M059J (cell line): ENCODE measurements at regions not wholly inside any gene's neighbourhood (a gene's known extent, or its start where the extent isn't known, plus 50 kb on each side); places are given as distances from the start of the nearest gene placed in this dataset.

Experiments used
- DNase-seq: peaks from one replicate; pipeline ENCODE4 v3.0.0-alpha.2; 2012; ENCODE audit warnings: low read depth

DNA sequence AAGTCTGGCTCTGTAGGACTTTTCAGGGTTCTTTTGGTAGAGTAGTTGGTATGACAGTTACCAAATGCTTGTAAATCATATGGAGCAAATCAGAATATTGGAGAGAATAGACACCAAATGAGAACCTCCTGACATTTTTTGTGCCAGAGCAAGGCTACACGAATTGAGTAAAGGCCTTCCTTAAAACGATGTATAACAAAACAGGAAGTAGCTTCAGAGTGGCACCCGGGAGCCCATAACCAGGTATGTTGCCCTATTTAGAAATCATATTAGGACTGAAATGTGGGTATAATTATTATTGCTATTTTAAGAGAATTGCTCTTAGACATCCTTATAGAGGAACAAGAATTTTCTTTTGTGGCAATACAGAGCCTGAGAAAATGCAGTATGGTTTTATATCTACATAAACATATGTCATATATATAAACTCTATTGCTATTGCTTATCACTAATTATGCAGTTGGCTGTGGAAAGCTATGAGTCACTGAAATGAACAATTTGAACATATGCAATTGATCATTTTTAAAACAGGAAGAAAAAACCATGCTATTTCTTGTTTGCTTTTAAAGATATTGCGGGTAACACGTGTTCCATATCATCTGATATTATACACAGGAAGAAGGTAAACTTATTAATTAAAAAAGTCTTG, 197.4 kb upstream of the MTPN start:
- DNase-seq: no peak

DNA sequence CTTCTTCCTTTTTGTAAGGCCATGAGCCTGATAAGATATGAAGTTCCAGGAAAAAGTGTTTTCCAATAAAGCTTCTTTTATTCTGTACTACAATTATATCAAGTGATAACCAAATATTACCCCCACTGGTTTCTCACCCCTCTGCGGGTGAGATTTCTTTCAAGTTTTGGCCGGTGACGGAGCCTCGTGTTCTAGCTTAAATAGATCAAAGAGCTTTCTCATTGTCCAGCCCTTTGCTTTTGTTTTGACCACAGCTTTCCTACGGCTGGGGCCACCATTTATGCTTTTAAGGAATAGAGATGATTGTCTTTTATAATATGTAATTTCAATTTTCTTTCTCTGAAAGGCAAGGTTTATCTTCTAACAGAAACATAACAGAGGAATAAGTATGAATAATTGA, 196.7 kb upstream of the MTPN start:
- DNase-seq: no peak

DNA sequence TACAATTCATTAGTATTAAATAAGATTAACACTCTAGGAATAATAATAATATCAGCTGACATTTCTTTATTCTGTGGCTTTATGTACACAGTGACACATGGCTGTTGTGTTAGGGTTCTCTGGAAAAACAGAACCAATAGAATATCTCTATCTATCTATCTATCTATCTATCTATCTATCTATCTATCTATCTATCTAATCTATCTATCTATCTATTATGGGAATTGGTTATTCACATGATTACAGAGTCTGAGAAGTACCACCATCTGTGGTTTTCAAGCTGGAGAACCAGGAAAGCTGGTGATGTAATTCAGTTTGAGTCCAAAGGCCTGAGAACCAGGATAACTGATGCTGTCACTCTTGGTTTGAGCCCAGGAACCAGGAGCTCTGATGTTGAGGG, 194.1 kb upstream of the MTPN start:
- no peak for DNase-seq

DNA sequence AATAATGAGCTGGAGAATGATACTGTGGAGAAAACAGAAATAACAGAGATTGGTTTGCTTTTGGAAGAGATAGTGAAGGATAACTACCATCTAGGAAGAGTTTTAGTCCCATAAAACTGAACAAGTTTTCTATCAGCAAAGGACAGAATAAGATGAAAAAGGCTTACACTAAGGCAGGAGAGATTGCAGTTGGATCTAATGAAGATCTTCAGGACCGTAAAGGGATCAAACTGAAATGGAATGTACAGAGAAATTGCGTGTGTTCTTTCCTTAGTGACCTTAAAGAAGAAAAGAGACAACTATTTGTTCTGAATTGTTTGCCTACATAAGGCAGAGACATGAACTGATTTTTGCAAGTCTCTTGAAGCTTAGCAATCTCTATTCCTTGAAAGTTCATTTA, 191.7 kb upstream of the MTPN start:
- no peak for DNase-seq

DNA sequence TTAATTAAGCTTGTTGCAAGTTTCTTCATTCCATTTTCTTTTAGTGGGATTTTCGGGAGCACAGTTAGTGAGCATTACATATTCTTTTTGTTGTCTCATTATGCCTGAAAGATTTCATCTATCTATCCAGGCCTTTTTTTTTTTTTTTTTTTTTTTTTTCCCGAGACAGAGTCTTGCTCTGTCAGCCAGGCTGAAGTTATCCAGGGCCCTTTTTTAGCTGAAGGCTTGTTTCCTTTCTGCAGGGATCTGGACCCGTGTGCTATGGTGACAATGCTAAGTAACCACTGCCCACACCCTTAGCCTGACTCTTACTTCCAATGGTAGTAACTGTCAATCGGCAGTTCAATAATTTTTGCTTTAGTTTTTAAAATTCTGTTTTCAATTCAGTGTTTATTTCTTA, 190.8 kb upstream of the MTPN start:
- no peak for DNase-seq

DNA sequence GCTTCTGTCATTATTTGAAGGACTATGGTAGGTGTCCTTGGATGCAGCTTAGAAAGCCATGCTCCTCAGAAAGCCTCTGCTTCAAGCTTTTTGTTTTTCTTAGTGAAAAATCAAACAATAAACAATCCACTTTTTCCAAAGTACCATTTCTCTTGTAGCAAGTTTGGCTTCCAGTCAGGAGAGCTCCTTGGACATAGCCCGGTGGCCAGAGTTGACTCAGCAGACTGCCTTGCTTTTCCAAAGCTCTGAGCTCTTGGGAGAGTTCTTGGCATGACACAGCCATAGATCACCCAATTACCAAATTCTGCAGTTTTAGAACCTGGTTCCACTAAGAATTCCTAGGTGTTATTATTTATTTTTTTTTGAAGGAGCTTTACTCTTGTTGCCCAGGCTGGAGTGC, 189.4 kb upstream of the MTPN start:
- peak; percentile 13 for DNase-seq

DNA sequence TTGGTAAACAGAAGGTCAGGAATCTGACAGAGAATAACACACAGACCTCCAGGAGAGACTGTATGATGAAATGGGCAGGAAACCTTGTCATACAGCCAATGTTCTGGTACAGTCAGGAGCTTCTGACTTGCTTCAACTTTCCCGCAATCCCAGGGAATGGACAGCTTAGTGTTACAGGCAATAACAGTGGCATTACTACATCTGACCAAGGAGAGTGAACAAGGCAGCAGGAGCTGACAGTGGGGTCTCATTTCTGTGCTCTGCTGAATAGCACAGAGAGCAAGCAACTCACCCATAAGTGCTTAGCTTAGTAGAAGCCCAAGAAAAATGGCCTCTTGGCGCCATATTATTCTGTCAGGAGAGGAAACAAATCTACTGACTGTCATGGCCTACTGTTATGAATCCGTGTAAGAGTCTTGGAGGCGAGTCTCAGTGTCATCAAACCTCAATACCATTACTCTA, 186.2 kb upstream of the MTPN start:
- no peak for DNase-seq

DNA sequence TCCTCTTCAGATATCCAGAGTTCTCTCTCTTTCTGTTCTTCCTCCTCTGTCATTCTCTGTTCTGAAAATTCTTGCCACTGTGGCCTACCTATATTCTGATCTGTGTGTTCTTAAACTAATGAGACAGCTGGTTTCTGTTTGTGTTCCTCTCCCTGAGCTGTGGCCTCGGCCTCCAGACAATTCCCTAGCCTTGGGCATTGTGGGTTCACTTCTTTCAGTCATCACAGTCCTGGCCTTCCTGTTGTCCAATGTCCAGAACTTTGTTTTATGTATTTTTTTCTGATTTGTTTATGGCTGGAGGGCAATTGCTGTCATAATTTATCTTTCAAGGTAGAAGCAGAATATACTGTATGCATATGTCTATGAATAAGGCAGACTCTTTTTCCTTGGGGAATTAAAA, 173.2 kb upstream of the MTPN start:
- DNase-seq: peak; percentile 54

DNA sequence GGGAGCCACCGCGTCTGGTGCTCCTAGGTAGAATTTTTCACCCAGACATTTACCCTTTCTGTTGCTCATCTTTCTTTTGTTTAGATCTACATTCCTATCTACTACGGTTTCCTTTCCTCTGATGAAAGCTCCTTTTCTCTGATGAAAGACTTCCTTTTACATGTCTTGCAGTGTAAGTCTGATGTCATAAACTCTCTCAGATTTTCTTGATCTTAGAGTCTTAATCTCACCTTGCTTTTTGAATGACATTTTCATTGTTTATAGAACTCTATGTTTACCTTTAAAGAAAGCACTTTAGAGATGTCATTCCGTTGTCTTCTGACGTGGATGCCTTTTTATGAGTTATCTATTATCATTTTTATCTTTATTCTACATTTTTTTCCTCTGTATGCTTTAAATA, 171.8 kb upstream of the MTPN start:
- DNase-seq: no peak

DNA sequence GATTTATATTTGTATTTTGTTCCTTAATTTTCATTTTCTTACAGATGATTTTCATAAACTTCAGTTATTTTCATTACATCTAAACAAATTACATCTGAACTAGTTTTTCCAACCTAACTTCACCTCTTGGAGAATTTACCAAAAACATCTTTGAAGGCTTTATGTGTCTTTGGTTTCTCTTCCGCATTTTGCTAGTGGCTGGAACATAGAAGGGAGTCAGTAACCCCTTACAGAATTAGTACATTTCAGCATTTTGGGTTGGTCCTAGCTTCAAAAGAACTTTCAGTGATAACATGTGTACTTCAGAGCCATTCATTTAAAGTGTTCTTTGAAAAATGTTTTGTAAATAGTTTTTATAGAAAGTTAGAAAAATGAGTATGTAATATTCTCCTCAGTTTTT, 169.8 kb upstream of the MTPN start:
- DNase-seq: no peak

DNA sequence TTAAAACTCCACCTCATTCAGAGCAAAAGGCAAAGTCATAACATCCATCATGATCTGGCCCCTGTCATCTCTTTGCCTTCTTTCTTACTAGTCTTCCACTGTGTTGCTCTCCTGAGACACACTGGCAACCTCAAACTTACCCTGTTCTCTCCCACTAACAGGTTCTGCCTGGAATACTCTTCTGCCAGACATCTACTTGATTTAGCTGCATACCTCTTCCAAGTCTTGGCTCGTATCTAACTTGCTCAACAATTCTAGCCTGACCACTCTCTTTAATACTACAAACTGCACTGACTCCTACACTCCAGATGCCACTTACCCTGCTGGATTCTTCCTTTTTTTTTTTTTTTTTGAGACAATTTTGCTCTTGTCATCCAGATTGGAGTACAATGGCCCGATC, 167.0 kb upstream of the MTPN start:
- DNase-seq: no peak

DNA sequence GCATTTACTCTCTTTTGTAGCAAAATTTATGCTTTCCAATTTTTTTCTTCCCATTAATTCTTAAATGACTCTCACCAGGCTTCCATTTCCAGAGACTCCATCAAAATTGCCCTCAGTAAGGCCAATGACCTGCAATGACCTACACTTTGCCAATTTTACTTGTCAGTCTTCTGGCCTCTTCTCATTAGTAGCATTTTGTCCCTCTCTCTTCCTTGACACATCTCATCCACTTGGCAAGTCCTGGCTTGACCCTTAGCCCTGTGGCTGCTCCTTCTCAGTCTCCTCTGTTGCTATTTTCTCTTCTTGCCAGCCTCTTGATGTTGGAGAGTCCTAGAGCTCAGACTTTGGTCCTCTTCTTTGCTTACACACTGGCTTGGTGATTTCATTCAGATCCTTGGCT, 166.1 kb upstream of the MTPN start:
- DNase-seq: no peak

DNA sequence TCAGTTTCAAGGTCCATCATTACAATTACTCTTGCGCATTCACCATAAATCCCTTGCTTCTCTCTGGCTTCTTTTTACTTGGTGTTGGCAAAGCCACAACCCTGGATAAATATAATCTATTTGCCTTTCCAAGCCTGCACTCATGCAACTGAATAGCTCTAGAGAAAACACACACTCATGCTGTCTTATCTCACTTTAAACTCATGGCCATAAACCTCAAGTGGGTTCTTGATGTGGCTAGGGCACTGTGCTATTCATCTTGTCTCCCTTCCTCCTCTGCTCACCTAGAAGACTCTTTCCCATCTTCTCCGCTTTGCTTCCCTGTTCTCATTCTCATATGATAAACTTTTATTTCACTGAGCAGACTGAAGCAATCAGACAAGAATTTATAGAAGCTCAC, 165.4 kb upstream of the MTPN start:
- DNase-seq: no peak

DNA sequence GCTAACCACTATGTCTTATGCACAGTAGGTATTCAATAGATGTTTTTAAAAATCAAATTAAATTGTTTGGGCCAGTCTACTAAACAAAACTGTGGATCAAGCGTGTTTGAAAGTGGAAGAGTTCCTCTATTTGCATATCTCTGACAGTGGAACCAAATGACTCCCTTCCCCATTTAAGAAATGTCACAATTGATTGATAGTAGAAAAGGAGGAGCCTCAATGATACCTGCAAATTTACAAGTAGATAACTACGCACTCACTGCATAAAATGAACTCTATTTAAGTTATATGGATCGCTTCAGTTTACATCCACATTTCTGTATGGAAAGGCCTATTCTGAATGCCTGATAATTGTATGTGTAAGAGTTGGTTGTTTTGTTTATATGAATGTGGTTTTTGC, 163.3 kb upstream of the MTPN start:
- no peak for DNase-seq

DNA sequence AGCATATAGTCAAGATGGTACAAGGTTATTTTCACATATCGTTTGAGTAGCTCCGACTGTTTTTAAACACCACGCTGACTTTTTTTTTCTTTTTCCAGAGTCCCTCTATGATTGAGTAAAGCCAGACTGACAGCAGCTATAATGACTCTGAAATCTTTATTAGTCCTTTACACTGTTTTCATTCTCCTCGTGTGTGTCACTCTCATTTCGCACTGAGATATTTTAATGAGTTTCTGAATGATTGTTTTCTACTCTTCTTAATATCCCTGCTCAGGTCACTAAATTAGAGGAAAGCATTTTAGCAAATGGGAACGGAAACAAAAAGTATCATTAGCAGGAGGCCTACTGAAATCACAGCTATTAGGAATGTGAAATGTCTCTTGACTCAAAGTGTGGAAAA, 162.3 kb upstream of the MTPN start:
- DNase-seq: no peak

DNA sequence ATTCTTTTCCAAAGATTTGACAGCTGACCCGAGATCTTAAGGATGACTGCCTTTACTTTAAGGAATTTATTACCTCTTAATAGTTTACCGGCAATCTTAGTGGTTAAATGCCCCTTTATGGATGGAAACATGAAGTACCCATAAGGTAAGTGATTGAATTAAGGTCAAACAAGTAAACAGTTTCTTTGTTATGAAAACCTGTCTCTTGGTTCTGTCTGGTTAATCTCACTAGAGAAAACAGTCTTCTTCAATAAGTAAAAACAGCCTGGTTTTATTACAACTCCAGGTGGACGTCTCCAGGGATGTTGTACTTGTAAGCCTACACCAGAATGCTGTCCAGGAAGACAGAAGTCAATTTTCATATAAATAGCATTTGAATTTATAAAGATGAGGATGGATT, 161.8 kb upstream of the MTPN start:
- DNase-seq: no peak

DNA sequence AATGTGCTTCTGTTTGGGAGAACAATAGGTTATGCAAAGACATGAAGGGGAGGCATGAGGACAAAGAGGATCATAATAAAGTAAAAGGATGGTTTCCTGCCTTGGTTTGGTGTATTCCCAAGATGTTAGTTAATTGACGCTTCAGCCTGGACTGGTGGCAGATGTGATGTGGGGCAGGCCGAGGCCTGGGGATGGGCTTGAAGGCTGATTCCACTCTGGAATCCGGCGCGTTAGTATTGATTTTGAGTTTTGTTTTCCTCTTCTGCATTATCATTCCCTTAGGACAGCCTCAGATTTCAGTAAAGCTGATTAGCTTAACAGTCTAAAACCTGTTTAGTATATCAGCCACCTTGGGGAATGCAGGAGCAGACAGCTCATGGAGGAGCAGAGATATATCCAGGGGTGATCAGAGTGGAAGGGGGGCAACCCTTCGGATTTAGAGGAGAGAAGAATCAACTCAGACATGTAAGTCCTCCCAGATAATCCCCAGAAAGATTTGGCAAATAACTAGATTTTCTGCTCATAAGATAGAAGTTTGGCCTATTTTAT, 159.8 kb upstream of the MTPN start:
- DNase-seq: no peak

DNA sequence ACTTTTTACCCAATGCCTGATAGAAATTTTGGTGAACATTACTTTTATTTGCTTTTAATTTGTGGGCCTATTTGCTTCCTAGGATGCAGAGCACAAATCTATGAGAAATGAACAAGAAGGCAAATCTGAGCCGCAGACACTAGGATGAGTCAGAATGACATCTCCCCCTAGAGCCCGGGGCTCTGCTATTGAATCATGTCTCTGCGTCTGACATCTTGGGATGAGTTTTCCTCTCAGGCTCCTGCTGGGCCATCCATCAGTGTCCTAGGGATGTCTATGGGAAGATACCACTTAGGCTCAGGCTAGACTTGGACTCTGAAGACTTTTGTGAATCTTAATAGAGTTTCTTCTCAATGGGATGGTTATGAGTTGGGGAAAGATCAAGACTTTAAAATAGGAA, 157.3 kb upstream of the MTPN start:
- peak; percentile 76 for DNase-seq

DNA sequence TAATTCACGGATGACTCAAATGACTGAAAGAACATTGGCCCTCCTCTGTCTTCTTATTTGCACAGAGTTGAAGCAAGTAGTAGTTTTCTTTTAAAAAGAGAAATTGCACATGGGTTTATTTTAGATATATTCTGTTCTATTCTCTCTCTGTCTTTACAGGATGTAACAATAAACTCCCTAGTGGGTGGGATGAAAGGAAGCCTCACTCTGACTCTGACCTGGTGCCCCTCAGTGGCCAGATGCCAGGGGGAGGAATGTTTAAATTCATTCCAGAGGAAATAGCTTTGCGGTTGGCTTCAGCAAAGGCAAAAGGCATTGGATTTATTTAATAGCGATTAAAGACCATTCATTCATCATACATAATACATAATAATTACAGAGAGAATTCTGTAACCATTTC, 156.4 kb upstream of the MTPN start:
- DNase-seq: peak; percentile 42

DNA sequence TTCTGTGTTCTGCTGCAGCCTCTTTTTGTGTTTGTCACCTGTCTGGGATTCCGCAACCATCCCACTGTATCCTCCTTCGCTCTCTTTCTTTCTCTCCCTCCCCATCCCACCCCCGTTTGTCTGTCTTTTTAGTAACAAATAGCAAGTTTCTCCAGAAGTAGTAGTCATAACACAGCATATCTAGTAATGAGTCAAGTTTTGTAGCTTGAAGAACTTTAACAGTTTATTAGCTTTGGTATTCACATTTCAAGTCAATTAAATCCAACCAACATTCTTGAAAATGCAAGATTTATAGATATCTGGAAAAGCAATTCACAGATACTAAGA, 154.1 kb upstream of the MTPN start:
- DNase-seq: no peak

DNA sequence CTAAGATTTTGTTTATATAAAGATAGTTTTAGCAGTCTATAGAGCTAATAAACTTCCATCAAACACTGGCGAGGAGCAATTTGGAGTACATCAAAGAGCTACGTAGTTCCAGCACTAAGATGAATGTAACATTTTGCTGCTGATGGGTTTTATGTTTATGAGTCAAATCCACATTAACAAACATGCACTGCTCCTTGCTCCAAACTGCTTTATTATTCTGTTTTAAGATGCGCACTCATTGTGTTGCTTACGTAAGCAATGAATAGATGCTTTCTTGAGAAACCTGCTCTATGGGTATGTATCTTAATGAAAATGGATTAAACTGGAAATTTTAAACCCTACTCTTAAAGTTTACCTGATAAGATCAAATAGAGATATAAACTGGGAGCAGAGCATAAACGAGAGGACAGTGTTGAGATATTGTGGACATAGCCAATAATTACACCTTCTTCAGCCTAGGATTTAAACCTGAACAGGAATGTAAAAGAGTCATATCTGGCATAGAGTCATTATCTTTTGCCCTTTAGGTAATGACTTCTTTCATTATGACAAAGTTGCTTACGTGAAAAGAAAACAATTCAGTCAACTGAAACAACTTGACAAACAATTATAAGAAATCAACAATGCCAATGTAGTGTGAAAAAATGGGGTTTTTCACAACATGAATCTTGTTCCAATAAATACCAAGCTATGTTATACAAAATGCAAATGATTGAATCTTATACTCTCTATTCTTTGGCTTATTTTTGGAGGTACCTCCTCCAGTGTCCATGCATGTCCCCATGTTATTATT, 153.5 kb upstream of the MTPN start:
- no peak for DNase-seq

DNA sequence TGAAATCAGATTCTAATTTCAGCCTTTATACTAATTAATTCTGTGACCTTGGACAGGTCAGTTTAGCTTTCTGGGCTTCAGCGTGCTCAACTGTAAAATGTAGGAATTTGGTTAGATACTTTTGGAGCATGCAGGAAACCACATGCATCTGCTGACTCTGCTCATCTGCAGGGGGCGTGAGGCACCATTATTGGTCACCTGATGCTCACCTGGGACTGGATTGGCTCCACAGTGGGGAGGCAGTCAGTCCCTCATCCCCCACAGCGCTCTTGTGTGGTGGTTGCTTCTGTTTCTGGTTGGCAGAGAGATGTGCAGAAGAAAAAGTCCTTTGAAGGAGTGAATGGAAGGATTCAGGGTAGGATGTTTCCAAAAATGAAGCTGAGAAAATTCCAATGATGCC, 150.9 kb upstream of the MTPN start:
- no peak for DNase-seq

DNA sequence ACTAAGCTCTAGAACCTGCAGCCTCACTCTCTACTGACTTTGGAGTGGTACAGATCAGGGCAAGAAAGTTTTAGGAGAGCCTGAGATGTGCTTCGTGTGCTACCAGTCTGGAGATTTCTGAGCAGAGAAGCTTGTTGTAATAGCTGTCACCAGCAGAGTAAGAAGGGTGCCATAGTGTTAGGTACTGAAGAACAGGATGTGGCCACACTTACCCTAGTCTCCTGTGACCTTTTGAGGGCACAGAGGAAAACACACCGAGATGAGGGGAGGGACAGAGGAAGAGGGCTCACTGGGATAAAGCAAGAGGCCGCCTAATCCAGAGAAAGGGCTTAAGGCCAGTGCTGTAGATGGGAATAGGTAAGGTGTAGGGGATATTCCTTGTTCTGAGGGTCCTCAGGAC, 146.2 kb upstream of the MTPN start:
- no peak for DNase-seq

DNA sequence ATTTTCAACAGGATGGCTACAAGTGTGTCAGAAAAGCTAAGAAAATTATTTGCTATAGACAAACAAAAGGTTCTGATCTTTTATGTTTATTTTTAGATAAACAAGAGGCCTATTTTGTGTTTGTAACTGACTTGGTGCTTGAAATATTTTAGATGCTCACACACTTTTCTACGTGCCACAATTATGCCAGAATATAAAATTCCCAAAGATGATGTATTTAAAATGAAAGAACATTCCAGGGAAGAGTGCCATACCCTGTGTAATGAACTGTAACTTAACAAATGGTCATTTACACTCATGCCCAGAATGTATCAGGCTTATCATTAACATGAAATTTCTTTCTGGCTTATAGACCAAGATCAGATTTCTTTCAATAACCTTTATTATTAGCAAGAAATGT, 144.9 kb upstream of the MTPN start:
- DNase-seq: no peak
